DLD1 (cell line): ENCODE measurements at regions not wholly inside any gene's neighbourhood (a gene's known extent, or its start where the extent isn't known, plus 50 kb on each side); places are given as distances from the start of the nearest gene placed in this dataset.

Source experiments
- in situ Hi-C: cut with HindIII; loops from 2 replicates; pipeline ENCODE4 v1.10.0; 2017; ENCODE audit warnings: low sequenced_read_pairs

- in situ Hi-C loops = no loop called here
Measured at GRCh38 chr11:109914809-109915653, 178.2 kb upstream of the ZC3H12C start.

- in situ Hi-C loops = no loop called here
Measured at GRCh38 chr11:109926941-109927340, 166.3 kb upstream of the ZC3H12C start.

- in situ Hi-C loops = no loop called here
Measured at GRCh38 chr11:109929308-109929707, 163.9 kb upstream of the ZC3H12C start.

GRCh38 chr11:109933126-109933525, 160.1 kb upstream of the ZC3H12C start:
- in situ Hi-C loops = no loop called here

GRCh38 chr11:109934151-109934550, 159.0 kb upstream of the ZC3H12C start:
- in situ Hi-C loops = no loop called here

GRCh38 chr11:109936661-109937180, 156.5 kb upstream of the ZC3H12C start:
- in situ Hi-C loops = no loop called here

GRCh38 chr11:109937968-109938367, 155.2 kb upstream of the ZC3H12C start:
- in situ Hi-C loops = no loop called here

GRCh38 chr11:109939166-109939810, 153.9 kb upstream of the ZC3H12C start:
- in situ Hi-C loops = no loop called here

- in situ Hi-C loops = loop anchor here (5.0 kb wide), 1 partner anchor 46 kb away; no protein-coding TSS in a partner anchor
Measured at GRCh38 chr11:109940816-109941215, 152.4 kb upstream of the ZC3H12C start.

GRCh38 chr11:109945626-109946321, 147.4 kb upstream of the ZC3H12C start:
- in situ Hi-C loops = no loop called here

- in situ Hi-C loops = no loop called here
Measured at GRCh38 chr11:109946322-109946846, 146.8 kb upstream of the ZC3H12C start.

GRCh38 chr11:109954534-109954933, 138.7 kb upstream of the ZC3H12C start:
- in situ Hi-C loops = no loop called here

- in situ Hi-C loops = no loop called here
Measured at GRCh38 chr11:109956124-109956793, 136.9 kb upstream of the ZC3H12C start.

- in situ Hi-C loops = no loop called here
Measured at GRCh38 chr11:109957000-109957399, 136.2 kb upstream of the ZC3H12C start.

- in situ Hi-C loops = no loop called here
Measured at GRCh38 chr11:109957601-109958000, 135.6 kb upstream of the ZC3H12C start.

GRCh38 chr11:109958131-109958820, 134.9 kb upstream of the ZC3H12C start:
- in situ Hi-C loops = no loop called here

GRCh38 chr11:109958821-109959166, 134.4 kb upstream of the ZC3H12C start:
- in situ Hi-C loops = no loop called here

- in situ Hi-C loops = no loop called here
Measured at GRCh38 chr11:109960831-109961230, 132.4 kb upstream of the ZC3H12C start.

GRCh38 chr11:109961261-109961660, 131.9 kb upstream of the ZC3H12C start:
- in situ Hi-C loops = no loop called here

- in situ Hi-C loops = no loop called here
Measured at GRCh38 chr11:109963101-109963500, 130.1 kb upstream of the ZC3H12C start.
